ENCODE measurements at regions not wholly inside any gene's neighbourhood (a gene's known extent, or its start where the extent isn't known, plus 50 kb on each side); places are given as distances from the start of the nearest gene placed in this dataset.

- Histone ChIP-seq H3K9ac (ENCODE audit: low read depth in 1 of 2, low read length in 2 of 2) (no peak overlapping the region), H3K4me3 (ENCODE audit: low read depth in 1 of 3, low read length in 3 of 3) (no peak overlapping the region), H3K9me3 (ENCODE audit: control insufficient read depth in 4 of 4, low read length in 3 of 4) (no peaks in the 10 kb centered on the region), H3K4me1 (ENCODE audit: control insufficient read depth in 4 of 4, insufficient read depth in 4 of 4, low read length in 3 of 4) (no peaks in the 10 kb centered on the region), H3K36me3 (ENCODE audit: control insufficient read depth in 4 of 4, insufficient read depth in 3 of 4, low read depth in 1 of 4, low read length in 3 of 4) (no peaks in the 10 kb centered on the region), H3K27me3 (ENCODE audit: control insufficient read depth in 4 of 4, insufficient read depth in 4 of 4, low read length in 3 of 4) (peaks cover 0 to 3% (median 0%) of the 10 kb centered on the region in 4 donors), H3K27ac (ENCODE audit: low read depth in 1 of 2, low read length in 2 of 2) (no peak overlapping the region)
- DNase-seq (ENCODE audit: low spot score), result no peak
- TF ChIP-seq MAX (IDR thresholded peaks at IDR 0.05) (no peak), GABPA (IDR thresholded peaks at IDR 0.05 in 1 of 2, conservative IDR thresholded peaks at IDR 0.05 in 1 of 2) (no peak), REST (IDR thresholded peaks at IDR 0.05) (no peak), FOXA2 (IDR thresholded peaks at IDR 0.05) (no peak)
- 75% methylated on average over 9 of the region's 9 CpGs for WGBS
These were observed 157.6 kb upstream of the PLXNA4 start for GRCh38 chr7:132733860-132734259.

- WGBS, result 83% methylated on average over 8 of the region's 8 CpGs
- H3K36me3 ChIP-seq (ENCODE audit: control insufficient read depth in 4 of 4, insufficient read depth in 3 of 4, low read depth in 1 of 4, low read length in 3 of 4), result no peaks in the 10 kb centered on the region
- no peak for DNase-seq (ENCODE audit: low spot score)
These were observed 156.1 kb upstream of the PLXNA4 start for GRCh38 chr7:132732321-132732865.

GRCh38 chr7:132730105-132730504, 153.8 kb upstream of the PLXNA4 start:
- no peaks in the 10 kb centered on the region for H3K36me3 ChIP-seq (ENCODE audit: control insufficient read depth in 4 of 4, insufficient read depth in 3 of 4, low read depth in 1 of 4, low read length in 3 of 4)
- DNase-seq (ENCODE audit: low spot score), result no peak
- no peak overlapping the region for H3K9ac ChIP-seq (ENCODE audit: low read depth in 1 of 2, low read length in 2 of 2)
- no peak overlapping the region for H3K4me3 ChIP-seq (ENCODE audit: low read depth in 1 of 3, low read length in 3 of 3)
- no peak overlapping the region for H3K27ac ChIP-seq (ENCODE audit: low read depth in 1 of 2, low read length in 2 of 2)
- no peaks in the 10 kb centered on the region for H3K9me3 ChIP-seq (ENCODE audit: control insufficient read depth in 4 of 4, low read length in 3 of 4)
- H3K4me1 ChIP-seq (ENCODE audit: control insufficient read depth in 4 of 4, insufficient read depth in 4 of 4, low read length in 3 of 4), result no peaks in the 10 kb centered on the region
- 94% methylated on average over 4 of the region's 4 CpGs for WGBS
- H3K27me3 ChIP-seq (ENCODE audit: control insufficient read depth in 4 of 4, insufficient read depth in 4 of 4, low read length in 3 of 4), result peaks cover 0 to 3% (median 0%) of the 10 kb centered on the region in 4 donors
- TF ChIP-seq CTCF (IDR thresholded peaks at IDR 0.05; ENCODE audit: low read depth, low read length, missing input control), result no peak
- no peak for TF ChIP-seq ATF3 (IDR thresholded peaks at IDR 0.05)
- no peak for TF ChIP-seq ZBTB33 (IDR thresholded peaks at IDR 0.05)
- TF ChIP-seq EGR1 (IDR thresholded peaks at IDR 0.05; ENCODE audit: low read depth in 2 of 2), result no peak
- TF ChIP-seq REST (IDR thresholded peaks at IDR 0.05), result no peak
- TF ChIP-seq FOXA1 (IDR thresholded peaks at IDR 0.05), result no peak
- TF ChIP-seq MAX (IDR thresholded peaks at IDR 0.05), result no peak
- TF ChIP-seq HNF4G (IDR thresholded peaks at IDR 0.05), result no peak
- no peak for TF ChIP-seq JUND (IDR thresholded peaks at IDR 0.05)
- TF ChIP-seq RAD21 (IDR thresholded peaks at IDR 0.05), result no peak

More at GRCh38 chr7:132732321-132732865, 156.1 kb upstream of the PLXNA4 start:
- no peak overlapping the region for H3K27ac ChIP-seq (ENCODE audit: low read depth in 1 of 2, low read length in 2 of 2)
- TF ChIP-seq JUND (IDR thresholded peaks at IDR 0.05) (no peak), GABPA (IDR thresholded peaks at IDR 0.05 in 1 of 2, conservative IDR thresholded peaks at IDR 0.05 in 1 of 2) (no peak), FOXA2 (IDR thresholded peaks at IDR 0.05) (no peak), TAF1 (conservative IDR thresholded peaks at IDR 0.05) (no peak), NR2F2 (IDR thresholded peaks at IDR 0.05) (no peak), SP1 (IDR thresholded peaks at IDR 0.05) (no peak), ATF3 (IDR thresholded peaks at IDR 0.05) (no peak)
- no peaks in the 10 kb centered on the region for H3K9me3 ChIP-seq (ENCODE audit: control insufficient read depth in 4 of 4, low read length in 3 of 4)
- H3K9ac ChIP-seq (ENCODE audit: low read depth in 1 of 2, low read length in 2 of 2), result no peak overlapping the region
- no peaks in the 10 kb centered on the region for H3K4me1 ChIP-seq (ENCODE audit: control insufficient read depth in 4 of 4, insufficient read depth in 4 of 4, low read length in 3 of 4)
- H3K27me3 ChIP-seq (ENCODE audit: control insufficient read depth in 4 of 4, insufficient read depth in 4 of 4, low read length in 3 of 4), result peaks cover 0 to 3% (median 0%) of the 10 kb centered on the region in 4 donors
- H3K4me3 ChIP-seq (ENCODE audit: low read depth in 1 of 3, low read length in 3 of 3), result no peak overlapping the region
